GM04503 (cell line): ENCODE measurements at regions not wholly inside any gene's neighbourhood (a gene's known extent, or its start where the extent isn't known, plus 50 kb on each side); places are given as distances from the start of the nearest gene placed in this dataset.
"Not testable (repeated sequence)": the region's sequence is repeated elsewhere in the genome, so short reads cannot be mapped to it uniquely, and the experiment has no call there.

Experiments used
- DNase-seq: peaks from one replicate; pipeline ENCODE4 v3.0.0-alpha.2; 2012; ENCODE audit warnings: low read depth

DNA sequence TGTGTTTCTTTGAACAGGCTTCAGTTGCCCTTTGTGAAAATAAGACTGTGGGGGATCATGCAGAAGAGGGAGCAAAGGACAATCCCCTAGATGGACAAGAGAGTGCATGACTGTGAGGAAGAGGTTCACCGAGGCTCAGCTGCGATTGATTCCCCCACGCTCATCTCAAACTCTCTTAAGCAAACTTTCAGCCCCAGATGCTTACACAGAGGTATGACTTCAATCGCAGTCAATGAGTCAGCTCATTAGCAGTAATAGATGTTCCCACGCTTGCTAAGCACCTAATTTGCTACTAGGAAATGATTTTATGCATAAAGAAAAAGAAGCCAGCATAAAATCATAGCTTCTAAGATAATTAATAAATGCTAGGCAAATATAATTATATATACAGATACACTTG, 2256.1 kb upstream of the AGA start:
- no peak for DNase-seq

DNA sequence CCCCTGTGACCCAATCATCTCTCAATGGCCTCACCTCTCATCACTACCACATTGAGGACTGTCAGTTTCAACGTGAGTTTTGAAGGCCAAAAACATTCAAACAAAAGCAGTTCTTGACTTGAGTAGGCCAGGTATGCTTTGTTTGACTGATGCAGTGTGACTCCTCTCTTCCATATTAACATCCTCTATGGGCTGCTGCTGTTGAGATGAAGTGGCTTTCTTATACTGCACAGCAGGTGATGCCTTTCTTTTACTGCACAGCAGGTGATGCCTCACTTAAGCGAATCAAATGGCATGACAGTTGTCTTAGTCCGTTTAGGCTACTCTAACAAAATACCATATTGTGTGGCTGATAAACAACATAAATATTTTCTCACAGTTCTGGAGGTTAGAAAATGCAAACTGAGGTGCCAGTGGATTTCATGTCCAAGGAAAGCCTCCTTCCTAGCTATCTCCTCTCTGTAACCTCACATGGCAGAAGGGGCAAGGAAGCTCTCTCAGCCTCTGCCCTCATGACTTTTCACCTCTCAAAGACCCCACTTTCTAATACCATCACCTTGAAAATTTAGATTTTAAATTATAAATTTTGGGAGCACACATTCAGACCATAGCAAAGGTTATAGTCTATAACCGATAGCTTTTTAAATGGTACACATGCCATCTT, 2267.9 kb upstream of the AGA start:
- no peak for DNase-seq

DNA sequence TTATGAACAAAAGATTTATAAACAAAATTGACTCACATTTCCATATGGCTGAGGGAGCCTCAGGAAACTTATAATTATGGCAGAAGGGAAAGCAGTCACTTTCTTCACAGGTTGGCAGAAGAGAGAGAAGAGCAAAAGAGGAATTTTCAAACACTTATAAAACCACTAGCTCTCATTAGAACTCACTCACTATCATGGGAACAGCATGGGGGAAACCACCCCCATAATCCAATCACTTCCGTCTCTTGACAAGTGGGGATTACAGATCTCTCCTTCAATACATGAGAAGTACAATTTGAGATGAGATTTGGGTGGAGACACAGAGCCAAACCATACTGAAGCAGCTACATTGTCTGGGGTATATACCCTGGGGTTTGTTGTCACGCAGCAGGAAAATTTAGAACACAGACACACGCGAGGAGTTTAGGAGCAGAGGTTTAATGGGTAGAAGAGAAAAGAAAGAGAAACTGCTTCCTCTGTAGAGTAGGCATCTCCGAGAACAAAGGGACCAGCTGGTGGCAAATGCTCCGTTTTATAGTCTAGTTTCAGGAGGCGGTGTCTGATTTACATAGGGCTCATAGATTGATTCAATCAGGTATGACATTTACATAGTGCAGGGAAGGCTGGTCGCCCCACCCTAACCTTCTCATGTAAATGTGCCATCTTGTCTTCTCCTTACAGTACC, 2277.7 kb upstream of the AGA start:
- DNase-seq: no peak

DNA sequence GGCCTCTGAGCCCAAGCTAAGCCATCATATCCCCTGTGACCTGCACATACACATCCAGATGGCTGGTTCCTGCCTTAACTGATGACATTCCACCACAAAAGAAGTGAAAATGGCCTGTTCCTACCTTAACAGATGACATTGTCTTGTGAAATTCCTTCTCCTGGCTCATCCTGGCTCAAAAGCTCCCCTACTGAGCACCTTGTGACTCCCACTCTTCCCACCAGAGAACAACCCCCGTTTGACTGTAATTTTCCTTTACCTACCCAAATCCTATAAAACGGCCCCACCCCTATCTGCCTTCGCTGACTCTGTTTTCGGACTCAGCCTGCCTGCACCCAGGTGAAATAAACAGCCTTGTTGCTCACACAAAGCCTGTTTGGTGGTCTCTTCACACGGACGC, 2284.3 kb upstream of the AGA start:
- not testable (repeated sequence) for DNase-seq

DNA sequence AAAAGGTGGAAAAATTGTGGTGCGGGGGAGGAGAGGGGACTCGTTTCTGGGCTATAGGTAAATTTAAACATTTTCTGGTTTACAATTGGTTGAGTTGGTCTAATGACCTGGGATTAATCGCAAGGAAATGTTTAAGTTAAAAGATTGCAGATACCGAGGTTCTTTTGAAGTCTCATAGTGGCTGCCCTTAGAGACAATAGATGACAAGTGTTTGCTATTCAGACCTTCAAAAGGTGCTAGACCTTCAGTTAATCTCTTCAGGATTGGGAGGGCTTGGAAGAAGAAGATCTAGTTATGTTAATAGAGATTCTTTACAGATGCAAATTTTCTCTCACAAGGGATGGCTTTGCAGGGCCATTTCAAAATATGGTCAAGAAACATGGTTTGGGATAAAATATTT, 2286.1 kb upstream of the AGA start:
- no peak for DNase-seq

DNA sequence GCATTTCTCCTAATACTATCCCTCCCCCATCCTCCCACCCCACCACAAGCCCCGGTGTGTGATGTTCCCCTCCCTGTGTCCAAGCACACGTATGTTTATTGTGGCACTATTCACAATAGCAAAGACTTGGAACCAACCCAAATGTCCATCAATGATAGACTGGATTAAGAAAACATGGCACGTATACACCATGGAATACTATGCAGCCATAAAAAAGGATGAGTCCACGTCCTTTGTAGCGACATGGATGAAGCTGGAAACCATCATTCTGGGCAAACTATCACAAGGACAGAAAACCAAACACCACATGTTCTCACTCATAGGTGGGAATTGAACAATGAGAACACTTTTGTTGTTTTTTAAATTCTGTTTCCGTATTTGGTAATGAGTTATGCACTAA, 2294.6 kb upstream of the AGA start:
- DNase-seq: not testable (repeated sequence)

DNA sequence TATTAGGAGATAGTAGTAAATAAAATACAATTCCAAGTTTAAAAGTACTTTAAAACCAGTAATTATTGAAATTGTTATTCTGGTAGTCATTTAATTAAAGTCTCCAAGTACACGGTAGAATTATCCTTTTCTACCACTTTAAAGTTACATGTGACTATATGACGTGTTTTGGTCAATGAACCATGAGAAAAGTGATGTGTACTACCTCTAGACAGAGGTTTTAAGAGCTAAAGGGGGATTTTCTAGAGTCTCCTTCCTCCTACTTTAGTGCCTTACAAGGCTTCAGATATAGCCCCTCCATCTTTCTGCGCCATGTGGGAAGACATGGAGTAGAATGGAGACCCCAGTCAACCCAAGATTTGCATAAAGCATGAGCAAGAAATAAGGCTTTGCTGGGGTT, 2296.6 kb upstream of the AGA start:
- DNase-seq: no peak

DNA sequence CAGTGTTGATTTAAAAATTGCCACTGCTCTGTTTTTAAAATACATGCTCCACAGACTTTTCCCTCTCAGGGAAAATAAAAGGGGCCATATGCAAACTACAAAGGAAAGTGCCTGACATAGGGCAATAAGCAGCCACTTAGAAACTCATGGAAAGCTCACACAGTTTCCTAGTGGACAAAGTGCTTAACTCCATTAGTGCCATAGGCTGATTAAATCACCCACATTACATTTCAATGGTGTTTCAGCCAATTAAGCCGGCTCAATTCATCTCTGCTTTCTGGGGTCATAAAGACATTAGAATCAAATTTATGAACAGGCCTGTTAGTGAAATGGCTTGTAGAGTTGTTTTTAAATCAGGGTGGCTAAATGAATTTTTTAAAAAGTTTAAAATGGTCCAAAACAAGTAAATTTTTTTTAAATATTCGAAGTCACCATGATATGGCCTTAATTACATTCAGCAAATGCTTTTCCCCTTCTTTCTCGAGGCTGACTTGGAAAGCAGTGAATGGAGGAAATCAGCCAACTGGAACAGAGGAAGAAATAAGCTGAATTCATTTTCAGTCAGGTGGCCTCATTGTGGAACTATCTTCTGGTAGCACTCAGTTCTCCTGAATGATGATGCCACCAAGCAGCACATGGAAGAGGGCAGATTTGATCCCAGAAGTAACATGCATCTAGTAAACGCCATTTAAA, 2305.1 kb upstream of the AGA start:
- no peak for DNase-seq

DNA sequence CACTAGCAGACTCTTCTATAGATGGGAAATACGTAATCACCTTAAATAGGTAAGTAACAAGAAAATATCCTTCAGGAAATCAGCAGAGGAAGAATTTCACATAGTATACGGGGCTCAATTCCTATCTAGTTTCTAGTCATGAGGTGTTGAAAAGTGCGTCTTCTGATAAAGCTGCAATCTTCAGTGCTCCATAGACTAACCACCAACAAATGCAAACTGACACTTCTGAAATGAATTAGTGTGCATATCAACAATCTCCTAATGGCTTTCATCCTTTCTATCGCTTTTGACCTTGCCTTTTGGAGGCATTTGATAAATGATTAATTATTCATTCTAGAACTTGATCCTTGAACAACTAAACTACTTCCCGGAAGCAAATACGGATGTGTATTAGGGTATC, 2306.6 kb upstream of the AGA start:
- DNase-seq: no peak

DNA sequence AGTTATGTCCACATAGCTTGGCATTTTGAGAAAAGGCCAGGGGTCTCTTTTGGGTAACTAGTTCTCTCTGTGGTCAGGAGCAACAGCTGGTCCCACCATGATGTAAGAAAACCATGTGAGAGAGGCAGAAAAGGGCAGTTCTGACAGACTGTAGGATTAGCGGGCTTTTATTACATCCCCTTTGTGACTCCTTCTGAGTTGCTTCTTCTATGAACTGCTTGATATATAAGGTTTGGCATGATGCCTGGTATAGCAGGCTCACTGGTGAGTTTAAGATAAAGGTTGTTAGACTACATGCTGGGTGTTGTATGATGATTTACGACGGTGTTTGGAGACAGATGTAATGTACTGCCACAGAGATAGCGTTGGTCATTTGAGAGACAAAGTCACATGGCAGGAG, 2308.1 kb upstream of the AGA start:
- no peak for DNase-seq

DNA sequence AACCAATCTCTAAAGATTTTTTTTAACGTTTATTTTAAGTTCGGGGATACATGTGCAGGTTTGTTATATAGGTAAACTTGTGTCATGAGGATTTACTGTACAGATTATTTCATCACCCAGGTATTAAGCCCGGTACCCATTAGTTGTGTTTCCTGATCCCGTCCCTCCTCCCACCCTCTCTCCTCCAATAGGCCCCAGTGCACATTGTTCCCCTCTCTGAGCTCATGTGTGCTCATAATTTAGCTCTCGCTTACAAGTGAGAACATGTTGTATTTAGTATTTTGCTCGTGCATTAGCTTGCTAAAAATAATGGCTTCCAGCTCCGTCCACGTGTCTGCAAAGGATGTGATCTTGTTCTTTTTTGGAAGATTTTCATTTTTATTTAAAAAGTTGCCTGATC, 2309.4 kb upstream of the AGA start:
- no peak for DNase-seq

DNA sequence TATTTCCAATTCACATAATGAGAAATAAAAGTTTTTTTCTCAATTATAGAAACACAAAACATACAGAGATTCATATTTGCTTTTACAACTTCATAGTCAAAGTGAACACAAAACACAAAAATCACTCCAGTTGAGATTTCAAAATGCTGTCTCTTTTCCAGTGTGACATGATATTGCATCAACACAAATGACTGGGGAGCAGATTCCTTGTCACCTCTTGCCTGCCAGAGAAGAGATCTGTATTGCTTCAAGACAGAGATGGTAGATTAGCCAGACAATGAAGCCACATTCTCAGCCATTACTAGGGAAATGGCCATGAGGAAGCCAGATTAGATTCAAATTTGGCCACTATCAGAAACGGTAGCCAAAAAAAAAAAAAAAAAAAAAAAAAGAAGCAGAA, 2313.1 kb upstream of the AGA start:
- no peak for DNase-seq

DNA sequence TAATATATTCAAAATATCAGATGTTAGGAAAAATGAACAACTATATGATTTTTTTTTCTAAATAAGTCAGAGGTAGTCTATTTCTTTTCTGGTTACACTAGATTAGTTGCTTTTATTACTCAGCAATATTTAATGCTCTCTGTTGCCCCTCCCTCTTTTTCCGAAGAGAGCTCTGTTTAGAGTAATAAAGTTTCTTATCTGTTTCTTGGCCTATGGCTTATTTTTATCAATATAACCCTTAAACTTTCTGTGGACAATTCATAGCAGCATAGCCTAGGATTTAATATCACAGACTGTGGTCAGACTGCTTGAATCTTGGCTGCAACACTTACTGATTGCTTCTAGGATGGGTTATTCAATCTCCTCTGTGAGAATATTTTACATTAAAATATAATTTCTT, 2315.4 kb upstream of the AGA start:
- no peak for DNase-seq

DNA sequence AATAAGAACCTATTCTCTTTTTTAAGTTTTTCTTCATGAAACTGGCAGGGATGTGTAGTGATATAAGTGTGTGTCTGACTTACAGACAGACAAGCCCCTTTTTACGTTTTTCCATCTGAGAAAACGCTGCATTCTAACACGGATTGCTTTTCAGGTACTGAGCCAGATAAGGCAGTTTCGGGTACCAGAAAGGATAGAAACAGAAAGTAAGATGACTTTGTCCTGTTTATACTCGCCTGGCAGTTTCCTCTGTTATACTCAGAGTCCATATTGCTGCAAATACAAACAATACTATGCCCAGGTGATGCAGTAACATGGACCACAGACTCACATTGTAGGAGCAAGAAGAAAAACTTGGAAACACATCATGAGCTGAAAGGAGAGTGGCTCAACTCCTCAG, 2320.6 kb upstream of the AGA start:
- DNase-seq: no peak

DNA sequence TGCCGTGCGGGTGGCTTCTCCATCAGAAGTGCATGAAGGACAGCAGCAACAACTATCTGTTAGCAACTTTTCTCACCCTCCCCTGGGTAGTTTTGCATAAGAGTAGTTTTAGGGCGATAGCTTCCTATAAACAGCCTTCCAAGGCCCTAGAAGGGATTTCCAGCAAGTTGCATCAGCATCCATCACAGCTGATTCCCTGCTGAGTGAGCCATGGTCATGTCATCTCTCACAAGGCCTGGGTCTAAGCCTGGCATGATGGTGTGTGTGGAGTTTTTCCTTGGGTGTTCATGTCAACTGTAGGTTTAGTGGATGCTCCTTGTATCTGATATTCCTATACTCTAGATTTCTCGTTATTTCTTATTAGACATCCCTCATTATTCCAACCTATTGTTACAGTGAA, 2324.7 kb upstream of the AGA start:
- DNase-seq: no peak

DNA sequence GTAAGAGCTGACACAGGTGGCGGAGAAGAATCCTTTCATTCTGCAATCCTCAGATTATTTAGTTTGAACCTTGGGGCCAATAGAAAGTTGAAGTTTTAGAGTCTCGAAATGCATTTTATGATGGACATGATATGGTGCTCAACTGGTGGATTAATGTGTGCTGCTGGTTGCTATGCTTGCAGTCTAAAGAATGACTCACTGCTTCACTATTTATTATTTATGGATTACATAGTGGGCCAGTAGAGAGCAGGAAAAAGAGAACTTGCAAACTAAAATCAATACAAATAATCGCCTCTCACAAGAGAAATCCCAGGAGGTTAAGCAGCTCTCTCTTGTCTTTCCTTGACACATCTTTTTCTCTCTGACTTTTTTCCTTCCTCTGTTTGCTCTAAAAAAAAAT, 2326.8 kb upstream of the AGA start:
- no peak for DNase-seq

DNA sequence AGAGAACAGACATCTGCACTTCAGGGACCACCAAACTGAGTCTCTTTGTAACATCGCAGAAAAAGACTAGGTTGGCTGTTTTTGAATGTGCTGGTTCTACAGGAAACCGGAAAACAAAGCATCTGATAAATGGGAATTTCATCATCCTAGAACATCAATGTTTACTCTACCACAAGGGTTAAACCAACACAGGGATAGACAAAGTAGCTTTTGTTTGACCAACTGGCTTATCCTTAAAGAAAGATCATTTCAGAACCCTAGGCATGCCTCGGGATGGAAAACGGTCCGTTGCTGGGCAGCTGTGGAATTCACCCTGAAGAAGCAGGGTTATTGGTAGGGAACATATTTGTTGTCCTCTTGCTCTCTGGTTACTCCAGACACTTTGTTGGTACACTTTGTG, 2355.5 kb upstream of the AGA start:
- no peak for DNase-seq

DNA sequence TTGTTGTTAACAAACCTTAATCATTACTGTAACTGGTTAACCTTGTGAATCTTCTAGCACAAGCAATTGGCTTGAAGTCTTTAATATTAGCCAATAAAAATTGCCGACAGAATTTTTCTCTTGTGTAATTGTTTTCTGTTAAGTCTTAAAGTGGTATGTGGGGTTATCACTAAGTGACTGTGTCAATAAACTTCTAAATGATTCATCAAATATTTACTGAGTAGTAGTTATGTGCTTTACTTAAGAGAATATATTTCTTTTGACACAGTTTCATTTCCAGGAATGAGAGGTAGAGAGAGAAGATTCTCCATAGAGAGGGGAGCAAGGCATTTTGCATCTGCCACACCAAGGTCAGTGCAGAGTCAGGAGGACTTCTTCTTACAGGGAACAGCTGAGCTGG, 2361.6 kb upstream of the AGA start:
- DNase-seq: no peak

DNA sequence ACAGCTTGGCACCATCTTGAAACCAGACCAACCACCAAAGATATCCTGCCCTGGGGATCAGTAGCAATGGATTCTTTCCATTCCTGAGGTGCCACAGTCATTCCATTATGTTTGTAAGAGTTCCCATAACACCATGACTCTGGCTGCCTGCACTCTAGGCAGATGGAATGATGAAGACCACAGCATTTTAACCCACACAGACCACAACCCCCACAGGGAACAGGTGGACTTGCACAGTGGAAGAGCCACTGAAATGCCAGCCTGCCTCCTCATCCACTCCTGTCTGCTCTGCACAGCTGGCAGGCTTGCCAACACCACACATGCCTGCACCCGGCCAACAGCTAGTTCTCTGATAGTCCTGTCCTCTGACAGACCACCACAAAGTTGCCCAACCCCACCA, 2362.2 kb upstream of the AGA start:
- DNase-seq: no peak

DNA sequence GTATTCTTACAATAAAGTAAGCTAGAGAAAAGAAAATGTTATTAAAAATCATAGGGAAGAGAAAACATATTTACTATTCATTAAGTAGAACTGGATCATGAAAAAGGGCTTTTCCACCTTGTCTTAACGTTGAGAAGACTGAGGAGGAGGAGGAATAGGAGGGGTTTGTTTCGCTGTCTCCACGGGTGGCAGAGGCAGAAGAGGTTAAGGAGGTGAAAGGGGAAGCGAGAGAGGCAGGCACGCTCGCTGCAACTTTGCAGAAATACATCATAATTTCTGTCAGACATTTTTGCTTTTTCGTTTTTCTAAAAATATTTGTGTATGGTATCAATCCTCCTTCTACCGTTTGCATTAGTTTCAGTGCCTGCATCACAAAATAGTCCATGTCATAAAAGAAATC, 2375.1 kb upstream of the AGA start:
- DNase-seq: no peak

DNA sequence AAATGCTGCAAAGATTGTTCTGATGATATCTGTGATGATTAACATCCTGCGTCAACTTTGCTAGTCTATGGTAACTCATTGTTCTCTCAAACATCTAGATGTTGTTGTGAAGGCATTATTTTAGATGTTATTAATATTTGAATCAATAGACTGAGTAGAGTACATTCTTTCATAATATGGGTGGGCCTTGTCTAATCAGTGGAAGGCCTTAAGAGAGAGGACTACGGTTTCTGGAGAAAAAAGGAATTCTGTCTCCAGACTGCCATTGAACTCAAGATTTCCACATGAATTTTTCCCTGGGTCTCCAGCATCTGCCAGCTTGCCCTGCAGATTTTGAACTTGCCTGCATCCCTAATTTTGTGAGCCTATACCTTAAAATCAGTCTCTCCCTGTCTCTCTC, 2381.1 kb upstream of the AGA start:
- DNase-seq: no peak

DNA sequence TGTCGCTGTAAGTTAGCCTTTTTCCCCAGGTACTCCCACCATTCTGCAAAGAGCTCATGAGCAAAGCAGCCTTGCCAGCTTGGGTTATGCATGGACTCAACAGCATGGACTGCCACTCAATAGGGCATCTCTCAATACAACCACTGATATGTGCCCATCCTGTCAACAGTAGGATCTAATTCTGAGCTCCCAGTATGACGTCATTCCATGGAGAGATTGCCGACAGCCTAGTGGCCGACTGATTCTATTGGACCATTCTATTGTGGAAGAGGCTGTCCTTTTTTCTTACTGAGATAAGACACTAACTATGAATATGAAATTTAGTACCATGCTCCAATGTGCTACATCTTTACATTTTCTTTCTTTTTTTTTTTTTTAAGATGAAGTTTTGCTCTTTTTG, 2389.0 kb upstream of the AGA start:
- no peak for DNase-seq

DNA sequence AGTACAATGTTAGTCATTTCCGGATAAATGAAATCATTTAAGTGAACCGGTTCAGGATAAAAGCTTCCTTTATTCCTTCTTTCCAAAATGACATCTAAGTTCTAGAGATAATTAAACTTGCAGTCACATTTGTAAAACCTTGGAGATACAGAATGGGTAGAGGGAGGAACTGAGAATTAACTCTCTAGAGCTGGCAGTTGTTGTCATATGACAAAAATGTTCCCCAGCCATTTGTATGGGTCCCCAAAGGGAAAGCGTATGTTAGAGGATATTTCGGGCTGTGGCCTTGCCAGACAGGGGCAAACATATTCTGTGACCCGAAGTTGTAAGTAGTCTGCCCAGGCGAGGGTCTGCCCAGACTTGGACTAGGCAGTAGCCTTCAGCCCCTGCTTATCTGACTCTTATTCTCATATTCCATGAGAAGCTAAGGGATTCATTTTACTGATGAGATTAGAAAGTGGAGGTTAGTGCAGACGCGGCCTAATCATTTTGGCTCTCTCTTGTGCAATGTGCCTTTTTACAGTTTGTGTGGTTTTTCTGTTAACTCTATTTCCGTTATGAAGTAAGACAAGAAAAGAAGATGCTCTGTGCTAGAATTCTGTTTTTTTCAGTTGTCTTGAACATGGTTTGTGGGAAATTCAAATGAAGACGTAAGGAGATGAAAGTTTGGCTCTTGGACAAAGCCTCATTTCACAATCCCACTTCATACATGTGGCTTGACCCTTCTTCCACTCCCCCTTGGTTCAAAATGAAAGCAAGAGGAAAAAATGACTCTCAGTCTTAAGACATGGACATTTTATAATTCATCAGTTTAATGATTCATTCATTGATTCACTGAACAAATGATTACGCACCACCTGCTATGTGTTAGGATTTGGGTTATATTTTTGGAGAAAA, 2394.2 kb upstream of the AGA start:
- DNase-seq: no peak
